GM10248 (cell line): ENCODE measurements at regions not wholly inside any gene's neighbourhood (a gene's known extent, or its start where the extent isn't known, plus 50 kb on each side); places are given as distances from the start of the nearest gene placed in this dataset.

ENCODE experiments used
- CTCF ChIA-PET: fragments of 300-600 bp; sonication (Branson Sonifier 250); formaldehyde crosslinking; extraction: SDS; loops from one replicate; lab custom pipeline; 2021; ENCODE audit warnings: antibody characterized with exemption; lab: Yijun Ruan, JAX
- POLR2A ChIA-PET: fragments of 350-650 bp; sonication (Branson Sonifier 250); formaldehyde crosslinking; extraction: SDS; loops from one replicate; lab custom pipeline; 2020; ENCODE audit warnings: antibody characterized with exemption; lab: Yijun Ruan, JAX
- DNase-seq: peaks from one replicate; pipeline ENCODE4 v3.0.0; 2012; ENCODE audit errors: extremely low spot score
- CTCF ChIP-seq: IDR thresholded peaks from 2 replicates; pipeline ENCODE4 v1.5.1; 2012; ENCODE audit warnings: mild to moderate bottlenecking, low read depth; ENCODE audit errors: extremely low read depth, missing control alignments, control extremely low read depth

DNA sequence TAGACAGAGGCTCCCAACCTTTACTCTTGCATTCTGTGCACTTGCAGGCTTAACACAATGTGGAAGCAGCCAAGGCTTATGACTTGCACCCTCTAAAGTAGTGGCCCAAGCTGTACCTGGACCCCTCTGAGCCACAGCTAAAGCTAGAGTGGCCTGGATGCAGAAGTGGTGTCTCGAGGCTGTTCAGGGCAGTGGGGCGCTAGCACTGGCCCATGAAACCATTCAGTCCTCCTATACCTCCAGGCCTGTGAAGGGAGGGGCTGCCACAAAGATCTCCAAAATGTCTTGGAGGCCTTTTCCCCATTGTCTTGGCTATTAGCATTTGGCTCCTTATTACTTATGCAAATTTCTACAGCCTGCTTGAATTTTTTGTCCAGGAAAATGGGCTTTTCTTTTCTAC lies 207.7 kb downstream of the OSR1 start:
- DNase-seq: no peak
- TF ChIP-seq CTCF: no peak
- ChIA-PET CTCF (no interaction called here), POLR2A (no interaction called here)

GRCh38 chr2:19146867-19147266 lies 211.6 kb downstream of the OSR1 start:
- CTCF ChIA-PET: no interaction called here
- TF ChIP-seq CTCF: no peak
- no peak for DNase-seq
- POLR2A ChIA-PET: no interaction called here

DNA sequence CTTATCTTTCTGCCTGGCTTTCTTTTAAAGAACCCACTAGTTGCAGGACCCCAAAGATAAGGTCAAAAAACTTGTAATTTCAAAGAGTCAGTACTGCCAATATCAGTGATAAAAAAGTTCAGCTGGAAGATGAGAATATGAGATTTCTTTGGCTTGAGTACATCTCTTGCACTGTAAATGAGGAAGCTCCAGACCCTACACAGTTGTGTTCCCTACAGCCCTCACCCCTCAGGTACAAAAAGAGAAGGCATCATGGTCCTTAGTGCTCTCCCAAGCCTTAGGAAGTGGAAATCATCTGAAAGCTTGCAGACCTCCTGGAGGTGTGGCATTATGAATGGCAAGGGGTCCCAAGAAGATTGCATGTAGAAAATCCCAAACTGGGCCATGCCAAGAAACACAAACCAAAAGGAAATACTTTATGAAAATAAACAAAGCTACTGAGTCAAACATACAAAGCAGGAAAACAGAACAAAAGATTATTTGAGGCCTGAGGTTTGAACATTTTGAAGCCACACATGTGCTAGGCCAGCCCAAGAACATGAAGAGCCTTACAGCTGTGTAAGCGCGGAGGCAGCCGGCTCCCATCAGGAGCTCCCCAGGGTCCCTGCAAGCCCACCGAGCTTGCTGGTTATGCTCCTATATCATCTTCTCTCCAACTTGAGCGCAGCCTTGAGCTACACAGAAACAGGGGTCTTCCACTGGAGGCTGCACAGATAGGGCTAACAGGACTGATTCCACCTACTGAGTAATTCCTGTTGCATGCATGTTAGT lies 217.0 kb downstream of the OSR1 start:
- DNase-seq: no peak
- ChIA-PET POLR2A (no interaction called here), CTCF (interaction anchor here (0.9 to 2.5 kb wide), 3 partner anchors 10 to 30 kb away, joined by 3 to 6 read pairs (median 3); no protein-coding TSS in a partner anchor)
- TF ChIP-seq CTCF: no peak

- DNase-seq: no peak
- ChIA-PET CTCF (interaction anchor here (0.9 to 2.5 kb wide), 3 partner anchors 9 to 29 kb away, joined by 3 to 6 read pairs (median 3); no protein-coding TSS in a partner anchor), POLR2A (no interaction called here)
- no peak for TF ChIP-seq CTCF
Measured at GRCh38 chr2:19140463-19141208, 217.8 kb downstream of the OSR1 start.

DNA sequence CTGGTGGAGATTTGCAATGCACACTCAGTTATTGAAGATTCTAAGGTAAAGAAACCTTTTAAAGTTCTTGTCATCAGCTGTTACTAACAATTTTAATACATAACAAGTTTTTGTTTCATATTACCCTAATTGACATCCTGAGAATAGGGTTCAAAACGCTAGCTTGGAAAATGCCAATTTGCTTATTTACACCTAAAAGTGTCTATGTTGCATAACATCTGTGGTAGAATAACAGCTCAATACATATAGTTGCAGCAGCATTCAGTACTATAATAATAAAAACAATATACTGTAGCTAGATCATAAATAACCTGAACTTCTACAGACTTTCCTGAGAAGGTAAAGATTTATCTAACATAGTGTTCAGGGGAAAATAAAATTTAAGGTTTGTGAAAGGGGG lies 219.0 kb downstream of the OSR1 start:
- no peak for DNase-seq
- ChIA-PET CTCF (interaction anchor here (2.5 kb wide), 1 partner anchor 8 kb away, joined by 6 read pairs; no protein-coding TSS in a partner anchor), POLR2A (no interaction called here)
- TF ChIP-seq CTCF: no peak

- POLR2A ChIA-PET: no interaction called here
- CTCF ChIA-PET: interaction anchor here (0.9 to 1.2 kb wide), 5 partner anchors 9 to 136 kb away, joined by 3 to 4 read pairs (median 3); no protein-coding TSS in a partner anchor
- no peak for TF ChIP-seq CTCF
- no peak for DNase-seq
Measured at GRCh38 chr2:19138264-19138825, 220.1 kb downstream of the OSR1 start.
